CD4-positive, alpha-beta T cell treated with Interleukin-4 for 4 hours (primary cell): ENCODE measurements at regions not wholly inside any gene's neighbourhood (a gene's known extent, or its start where the extent isn't known, plus 50 kb on each side); places are given as distances from the start of the nearest gene placed in this dataset.

Experiments used
- DNase-seq: peaks from one replicate; pipeline ENCODE4 v3.0.0-alpha.2; 2020

GRCh38 chr14:82390586-82390985 is 856.9 kb upstream of the SEL1L start:
- DNase-seq, result no peak

- no peak for DNase-seq
Observed at GRCh38 chr14:82394916-82395315, 861.3 kb upstream of the SEL1L start.

GRCh38 chr14:82398256-82398655 is 864.6 kb upstream of the SEL1L start:
- DNase-seq, result no peak

GRCh38 chr14:82403987-82404386 is 870.3 kb upstream of the SEL1L start:
- no peak for DNase-seq

GRCh38 chr14:82410064-82410463 is 876.4 kb upstream of the SEL1L start:
- no peak for DNase-seq

- no peak for DNase-seq
Observed at GRCh38 chr14:82411298-82411697, 877.6 kb upstream of the SEL1L start.

- DNase-seq, result no peak
Observed at GRCh38 chr14:82412545-82412944, 878.9 kb upstream of the SEL1L start.

GRCh38 chr14:82414853-82415539 is 881.3 kb upstream of the SEL1L start:
- DNase-seq, result no peak

GRCh38 chr14:82419933-82420332 is 886.3 kb upstream of the SEL1L start:
- DNase-seq, result no peak

- no peak for DNase-seq
Observed at GRCh38 chr14:82420871-82421270, 887.2 kb upstream of the SEL1L start.

GRCh38 chr14:82421286-82421685 is 887.6 kb upstream of the SEL1L start:
- no peak for DNase-seq

- no peak for DNase-seq
Observed at GRCh38 chr14:82422230-82422629, 888.6 kb upstream of the SEL1L start.

- no peak for DNase-seq
Observed at GRCh38 chr14:82425261-82425660, 891.6 kb upstream of the SEL1L start.

GRCh38 chr14:82431031-82431430 is 897.4 kb upstream of the SEL1L start:
- DNase-seq, result no peak

- DNase-seq, result no peak
Observed at GRCh38 chr14:82432301-82433105, 898.9 kb upstream of the SEL1L start.

GRCh38 chr14:82438436-82438835 is 904.8 kb upstream of the SEL1L start:
- no peak for DNase-seq

- no peak for DNase-seq
Observed at GRCh38 chr14:82441270-82441669, 907.6 kb upstream of the SEL1L start.

- no peak for DNase-seq
Observed at GRCh38 chr14:82445810-82446570, 912.3 kb upstream of the SEL1L start.

- no peak for DNase-seq
Observed at GRCh38 chr14:82447586-82447985, 913.9 kb upstream of the SEL1L start.

- no peak for DNase-seq
Observed at GRCh38 chr14:82449926-82450468, 916.3 kb upstream of the SEL1L start.

GRCh38 chr14:82451675-82452074 is 918.0 kb upstream of the SEL1L start:
- no peak for DNase-seq

GRCh38 chr14:82482345-82482744 is 948.7 kb upstream of the SEL1L start:
- DNase-seq, result no peak

- no peak for DNase-seq
Observed at GRCh38 chr14:82488473-82488872, 954.8 kb upstream of the SEL1L start.
